Activated CD4-positive, alpha-beta T cell treated with anti-CD3 and anti-CD28 coated beads, Interleukin-2, amount 50 U/mL, for 48 hours (primary cell): ENCODE measurements at regions not wholly inside any gene's neighbourhood (a gene's known extent, or its start where the extent isn't known, plus 50 kb on each side); places are given as distances from the start of the nearest gene placed in this dataset.

Source experiments
- DNase-seq, 2 experiments: peaks; one replicate each; pipeline ENCODE4 v3.0.0-alpha.2; 2020

DNA sequence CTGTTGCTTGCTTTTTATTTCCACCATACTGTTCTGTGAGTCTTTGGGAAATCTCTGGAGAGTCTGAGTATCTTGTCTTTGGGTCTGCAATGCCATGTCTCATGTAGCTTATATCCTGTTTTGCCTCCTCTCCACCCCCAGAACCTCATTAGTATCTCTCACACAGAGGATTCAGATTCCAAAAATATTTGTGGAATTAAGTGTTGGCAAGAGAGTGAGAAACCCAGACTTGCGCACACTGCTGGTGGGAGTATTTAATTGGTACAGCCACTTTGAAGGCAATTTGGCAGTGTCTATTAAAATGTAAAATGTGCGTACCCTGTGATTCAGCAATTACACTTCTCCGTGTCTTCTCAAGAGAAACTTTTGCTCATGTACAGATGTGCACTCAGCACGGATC lies 68.6 kb downstream of the ZNF621 start:
- DNase-seq: no peak

DNA sequence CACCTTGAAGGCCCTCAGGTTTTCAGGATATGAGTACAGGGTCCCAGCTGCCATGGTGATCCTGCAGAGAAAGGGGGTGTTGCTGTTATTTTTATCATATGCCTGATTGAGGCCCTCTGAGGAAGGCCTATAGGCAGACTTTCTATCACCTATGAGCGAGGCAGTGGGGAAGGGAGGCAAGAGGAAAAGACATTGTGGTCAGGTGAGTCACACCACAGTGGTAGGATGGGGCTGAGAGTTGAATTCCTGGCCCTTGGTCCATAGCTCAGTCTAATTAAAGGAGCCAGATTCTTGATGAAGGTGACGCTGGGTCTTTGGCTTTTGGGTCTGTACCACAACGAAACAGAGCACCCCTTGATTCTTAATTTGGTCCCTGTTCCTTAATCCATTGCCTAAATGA lies 72.7 kb downstream of the ZNF621 start:
- DNase-seq: no peak

DNA sequence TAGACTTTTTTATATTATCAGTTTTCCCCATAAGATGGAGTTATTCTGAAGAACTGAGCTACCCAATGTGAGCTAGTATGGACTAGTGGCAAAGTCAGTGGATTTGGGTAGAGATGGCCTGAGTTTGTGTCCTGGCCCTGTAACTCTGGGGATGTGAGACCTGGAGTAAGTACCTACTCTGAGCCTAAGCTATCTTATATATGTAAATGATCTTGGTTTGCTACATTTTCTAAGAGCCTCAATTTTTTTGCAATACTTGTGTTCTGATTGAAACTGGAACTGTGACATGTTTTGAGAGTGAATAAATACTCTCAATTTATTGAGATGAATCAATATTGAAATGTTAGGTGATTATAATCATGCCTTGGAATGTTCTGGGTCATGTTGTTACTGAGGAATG lies 73.6 kb downstream of the ZNF621 start:
- DNase-seq: no peak

DNA sequence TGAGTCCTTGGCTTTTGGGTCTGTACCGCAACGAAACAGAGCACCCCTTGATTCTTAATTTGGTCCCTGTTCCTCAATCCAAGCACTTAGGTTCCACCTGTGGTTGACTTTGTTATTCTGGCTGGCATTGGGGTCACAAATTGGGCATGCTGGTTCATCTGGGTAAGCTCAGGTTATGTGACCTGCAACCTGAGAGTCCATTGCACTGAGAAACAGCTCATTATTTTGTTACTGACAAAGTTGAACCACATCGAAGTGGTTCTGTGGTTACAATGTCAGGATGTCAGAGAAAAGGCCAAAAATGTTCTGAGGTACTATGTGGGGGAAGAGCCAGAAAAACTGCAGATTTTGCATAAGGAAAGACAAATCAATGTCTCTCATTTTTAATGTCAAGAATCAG lies 74.2 kb downstream of the ZNF621 start:
- no peak for DNase-seq

DNA sequence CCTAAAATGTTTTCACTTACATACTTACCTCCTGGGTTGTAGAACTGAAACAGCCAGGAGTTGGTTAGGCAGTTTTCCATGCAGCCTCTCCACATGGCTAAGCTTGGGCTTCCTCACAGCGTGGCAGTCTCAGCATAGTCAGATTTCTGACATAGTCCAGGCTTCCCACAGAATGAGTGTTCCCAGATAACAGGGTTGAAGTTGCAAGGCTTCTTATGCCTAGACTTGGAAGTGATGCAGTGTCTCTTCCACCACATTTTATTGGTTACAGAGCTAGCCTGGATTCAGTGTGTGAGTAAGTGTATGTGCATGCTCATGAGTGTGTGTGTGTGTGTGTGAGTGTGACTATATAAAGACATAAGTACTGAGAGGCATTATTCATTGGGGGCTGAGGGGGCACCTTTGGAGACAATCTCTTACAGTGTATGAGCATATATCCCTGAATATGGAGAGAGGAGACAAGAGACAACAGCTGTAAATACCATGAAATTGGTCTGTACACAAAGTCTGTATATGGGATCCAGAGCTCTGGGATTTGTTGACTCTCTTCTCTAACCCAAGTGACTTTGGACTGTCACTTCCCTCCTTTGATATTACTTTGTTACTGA lies 78.1 kb downstream of the ZNF621 start:
- no peak for DNase-seq

DNA sequence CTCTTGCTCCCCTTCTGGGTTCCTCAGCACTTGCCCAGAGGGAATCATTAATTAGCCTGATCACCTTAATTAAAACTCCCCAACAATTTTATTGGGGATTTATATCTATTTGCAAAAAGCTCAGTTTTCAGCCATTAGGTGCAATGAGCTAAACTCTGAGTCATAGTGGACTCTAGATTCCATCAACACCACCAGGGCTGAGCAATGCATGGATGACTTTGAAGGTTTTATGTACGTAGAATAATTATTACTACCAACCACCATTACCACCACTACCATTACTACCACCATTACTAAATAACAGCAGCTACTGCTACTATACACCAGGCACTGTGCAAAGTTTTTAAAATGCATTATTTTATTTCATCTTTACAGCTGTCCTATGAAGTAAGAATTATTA lies 81.2 kb downstream of the ZNF621 start:
- no peak for DNase-seq

DNA sequence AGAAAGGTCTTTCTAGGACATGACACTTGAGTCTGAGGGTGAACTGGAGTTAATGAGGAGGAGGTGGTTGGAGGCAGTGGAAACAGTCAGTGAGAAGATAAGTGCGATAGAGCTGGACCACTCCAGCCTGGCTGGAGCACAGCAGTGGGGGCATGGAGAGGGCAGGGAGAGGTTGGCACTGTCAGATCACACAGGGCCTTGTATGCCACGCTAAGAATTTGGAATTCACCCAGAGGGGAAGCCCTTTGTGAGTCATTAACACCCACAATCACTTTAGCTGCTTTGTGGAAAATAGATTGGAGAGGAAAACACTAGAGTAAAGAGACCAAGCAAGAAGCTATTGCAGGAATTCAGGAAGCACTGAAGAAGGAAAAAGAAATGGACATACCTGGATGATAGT lies 83.3 kb downstream of the ZNF621 start:
- no peak for DNase-seq

DNA sequence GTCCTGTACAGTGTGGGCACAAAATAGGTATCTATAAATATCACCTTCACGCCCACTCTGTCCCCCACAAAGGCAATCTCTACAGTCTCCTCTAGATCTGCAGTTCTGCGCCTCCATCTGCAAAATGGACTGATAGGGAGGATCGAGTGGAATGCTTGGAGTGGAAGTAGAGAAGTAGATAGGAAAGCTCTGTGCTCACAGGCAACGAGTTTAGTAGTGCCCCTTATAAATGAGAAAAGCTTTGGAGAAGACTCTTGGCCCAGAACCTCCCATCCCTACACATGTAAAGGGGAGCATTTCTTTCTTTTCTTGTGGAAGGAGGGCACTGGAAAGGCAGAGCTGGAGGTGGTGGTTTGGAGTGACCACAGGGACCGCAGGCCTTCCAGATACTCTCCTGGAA lies 88.5 kb downstream of the ZNF621 start:
- DNase-seq: no peak

DNA sequence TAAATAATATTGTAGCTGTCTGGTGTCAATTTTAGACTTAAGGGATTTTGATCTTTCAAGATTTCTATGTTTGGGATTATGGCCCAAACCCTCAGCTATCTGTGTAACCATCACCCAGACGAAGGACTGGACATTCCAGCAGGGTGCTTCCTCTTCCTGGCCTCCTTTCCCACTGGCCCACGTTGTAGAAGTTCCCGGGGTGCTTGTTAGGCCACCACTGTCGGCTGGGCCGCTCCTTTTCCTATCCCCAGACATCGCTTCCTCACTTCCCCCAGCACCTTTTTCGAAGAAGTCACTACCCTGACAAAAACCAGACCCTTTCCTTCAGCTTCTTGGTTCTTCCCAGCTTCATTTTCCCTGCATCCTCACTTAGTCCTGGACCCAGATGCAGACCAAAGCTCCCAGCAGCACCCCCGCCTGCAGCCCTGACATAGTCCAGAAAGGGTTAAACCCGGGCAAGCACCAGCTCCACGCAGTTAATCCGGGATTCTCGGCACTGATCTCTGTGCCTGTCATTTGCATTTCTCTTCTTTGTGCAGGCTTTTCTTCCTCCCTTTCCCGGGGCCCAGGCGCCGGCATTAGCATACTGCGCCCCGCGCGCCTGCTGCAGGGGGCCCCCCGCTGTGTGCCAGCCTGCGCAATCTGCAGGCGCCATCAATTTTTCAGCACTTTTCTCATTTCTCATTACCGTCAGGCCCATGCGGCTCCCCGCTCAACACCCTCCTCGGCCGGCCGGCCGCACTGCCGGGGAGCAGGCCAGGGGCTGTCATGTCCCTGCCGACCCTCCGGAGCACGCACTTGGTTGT lies 90.6 kb downstream of the ZNF621 start:
- no peak for DNase-seq

DNA sequence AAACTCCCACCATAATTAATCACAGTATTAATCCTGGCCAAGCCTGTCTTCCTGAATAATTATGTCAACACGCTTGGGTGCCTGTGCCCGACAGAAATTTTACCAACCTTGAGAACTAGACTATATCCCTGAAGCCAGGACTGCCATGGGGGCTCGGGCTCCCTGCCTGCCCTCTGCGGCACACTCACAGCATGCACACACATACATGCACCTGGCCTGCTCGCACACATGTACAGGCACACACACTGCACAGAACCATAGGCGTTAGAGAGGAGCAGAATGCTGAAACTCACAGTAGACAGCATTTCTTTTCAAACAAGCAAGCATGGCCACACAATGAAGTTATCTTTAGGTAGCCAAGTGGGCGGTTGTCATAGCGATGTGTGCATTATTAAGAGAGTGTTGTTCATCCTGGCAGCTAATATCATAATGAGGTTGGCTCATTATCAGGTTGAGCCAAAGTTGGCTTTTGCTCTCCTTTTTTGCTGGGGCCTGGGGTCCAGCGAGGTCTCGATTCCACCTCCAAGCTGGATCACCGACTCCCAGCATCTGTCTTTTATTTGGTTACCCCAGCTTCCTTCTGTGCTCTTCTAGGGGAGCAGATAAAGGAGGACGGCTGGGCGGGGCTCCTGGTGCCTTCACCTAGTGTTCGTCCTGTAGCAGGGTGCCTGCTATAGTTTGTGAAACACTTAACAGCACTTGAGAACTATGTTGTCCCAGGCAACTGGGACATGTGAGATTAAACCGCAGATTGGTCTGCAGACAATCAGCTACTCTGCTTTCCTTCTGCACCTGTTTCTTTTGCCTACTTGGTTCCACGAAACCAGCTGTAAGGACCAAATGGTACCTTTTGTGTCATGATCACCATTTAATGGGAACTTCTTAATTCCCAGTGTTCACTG lies 91.4 kb downstream of the ZNF621 start:
- no peak for DNase-seq

DNA sequence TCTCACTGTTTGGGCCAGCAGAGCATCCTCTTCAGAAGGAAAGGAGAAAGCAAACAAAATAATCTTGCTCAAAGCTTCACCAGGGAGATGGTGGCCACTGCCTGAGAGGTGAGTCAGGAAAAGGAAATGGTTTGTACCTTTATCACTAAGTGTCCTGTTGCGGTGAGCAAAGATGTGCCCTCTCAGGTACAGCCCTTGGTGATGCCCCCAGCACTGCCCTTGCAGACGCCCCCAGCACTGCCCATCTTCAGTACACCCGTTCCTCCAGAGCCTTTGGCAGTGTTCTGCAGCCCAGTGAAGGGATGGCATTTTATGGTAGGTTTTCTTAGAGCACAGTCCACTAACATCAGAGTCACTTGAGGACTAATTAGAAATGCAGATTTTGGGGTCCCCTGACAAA lies 92.3 kb downstream of the ZNF621 start:
- no peak for DNase-seq

DNA sequence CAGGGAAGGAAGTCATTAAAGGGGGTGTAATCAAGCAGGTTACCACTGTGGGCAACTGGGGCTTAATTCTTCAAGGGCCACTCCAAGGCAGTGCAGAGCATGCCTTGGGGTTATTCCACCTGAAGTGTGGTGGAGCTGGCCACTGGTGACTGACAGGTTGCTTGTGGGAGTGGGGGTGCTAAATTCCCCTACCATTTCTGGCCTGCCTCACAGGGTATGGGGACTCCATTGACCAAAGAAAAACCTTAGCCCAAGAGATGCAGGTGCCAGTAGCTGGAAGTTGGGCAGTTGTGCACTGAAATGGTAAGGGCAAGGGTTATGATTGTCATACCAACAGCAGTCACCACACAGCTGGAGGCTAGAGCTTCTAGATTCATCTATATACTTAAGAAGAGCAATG lies 93.4 kb downstream of the ZNF621 start:
- DNase-seq: no peak

DNA sequence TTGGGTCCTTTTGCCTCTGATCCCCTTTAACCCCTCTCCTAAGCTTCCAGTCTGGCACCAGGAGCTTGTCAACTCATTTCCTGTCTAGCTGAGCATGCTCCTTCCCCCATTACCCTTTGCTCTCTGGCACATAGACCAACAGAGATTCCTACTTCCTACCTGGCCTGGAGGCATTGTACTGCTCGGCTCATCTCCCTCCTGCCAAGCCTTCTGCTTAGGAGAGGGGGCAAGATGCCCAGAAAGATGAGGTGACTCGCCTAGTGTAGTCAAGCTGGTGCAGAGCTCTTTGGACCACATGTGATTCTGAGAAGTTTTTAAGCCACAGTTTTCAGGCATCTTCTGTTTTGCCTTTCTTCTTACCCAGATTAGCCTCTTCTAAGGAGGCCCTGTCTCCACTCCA lies 95.4 kb downstream of the ZNF621 start:
- no peak for DNase-seq

DNA sequence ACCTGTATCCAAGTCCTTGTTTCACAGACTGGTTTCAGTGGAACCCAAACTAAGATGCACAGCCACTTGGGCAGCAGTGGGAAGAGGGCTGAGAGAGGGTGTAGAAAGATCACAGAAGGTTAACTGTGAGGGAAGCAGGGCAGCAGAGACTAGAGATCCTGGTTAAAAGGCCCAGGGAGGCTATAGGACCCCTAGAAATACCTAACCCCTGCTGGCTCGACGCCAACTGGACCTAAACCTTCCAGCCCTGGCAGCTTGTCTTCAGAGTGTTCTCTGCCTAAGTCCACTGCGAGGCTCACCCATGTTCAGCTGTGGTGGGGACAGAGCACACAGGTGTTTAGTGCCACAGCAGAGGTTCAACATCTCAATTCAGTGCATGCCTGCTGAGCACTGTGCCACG lies 96.5 kb downstream of the ZNF621 start:
- DNase-seq: no peak

DNA sequence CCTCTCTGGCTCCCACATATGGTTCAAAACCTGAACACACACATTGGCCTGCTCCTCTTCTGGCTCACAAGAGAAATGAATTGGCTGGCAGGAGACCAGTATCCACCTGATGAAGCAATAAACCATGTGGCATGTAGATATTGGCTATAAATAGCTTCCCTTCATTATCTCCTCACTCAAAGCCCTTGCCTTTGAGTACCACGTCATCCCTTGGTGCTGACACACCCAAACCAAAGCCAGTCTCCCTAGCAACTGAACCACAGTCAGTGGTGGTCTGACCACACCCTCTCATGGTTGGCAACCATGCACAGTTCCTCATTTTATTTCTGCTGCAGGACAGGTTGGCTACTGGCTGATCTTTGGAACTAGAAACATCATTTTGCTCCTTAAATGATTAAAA lies 98.8 kb downstream of the ZNF621 start:
- no peak for DNase-seq

DNA sequence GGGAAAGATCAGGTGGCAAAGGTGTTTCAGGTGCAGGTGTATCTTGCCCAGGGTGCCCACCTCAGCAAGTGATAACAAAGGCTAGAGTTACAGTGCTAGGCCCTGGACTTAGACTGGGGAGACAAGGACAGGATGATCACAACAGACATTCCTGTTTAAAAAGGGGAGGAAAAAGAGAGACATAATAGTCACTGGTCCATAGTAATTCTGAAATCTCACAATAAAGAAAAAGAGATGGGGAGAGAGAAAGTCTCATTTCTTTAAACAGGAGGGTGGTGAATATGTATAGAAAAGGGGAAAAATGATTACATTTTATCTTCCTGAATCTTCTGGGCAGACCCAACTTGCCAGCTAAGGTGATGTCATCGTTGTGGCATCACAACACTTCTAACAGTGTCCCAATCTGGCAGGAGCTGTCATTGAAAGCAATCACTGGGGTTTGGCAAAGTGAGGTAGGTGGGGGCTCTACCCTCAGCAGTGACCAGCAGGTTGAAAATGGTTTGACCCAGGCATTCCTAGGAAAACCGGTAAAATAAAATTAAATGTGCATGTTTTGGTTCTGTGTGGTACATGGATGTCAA lies 99.5 kb downstream of the ZNF621 start:
- no peak for DNase-seq

DNA sequence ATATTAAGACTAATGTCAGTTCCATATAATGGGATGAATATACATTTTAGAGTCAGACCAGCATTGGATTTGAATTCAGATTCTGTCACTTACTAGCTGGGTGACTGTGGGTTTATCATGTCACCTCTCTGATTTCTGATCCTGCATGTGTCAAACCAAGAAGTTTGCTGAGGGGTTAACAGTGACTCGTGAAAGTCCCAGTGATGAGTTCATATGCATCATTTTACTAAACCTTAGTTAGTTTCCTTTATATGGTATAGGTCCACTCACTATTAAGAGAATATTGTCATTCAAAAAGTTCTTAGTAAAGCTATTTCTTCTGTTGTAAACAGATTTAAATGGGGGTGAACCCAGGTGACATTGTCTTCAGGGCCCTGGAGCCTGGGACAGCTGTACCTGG lies 102.3 kb downstream of the ZNF621 start:
- no peak for DNase-seq

DNA sequence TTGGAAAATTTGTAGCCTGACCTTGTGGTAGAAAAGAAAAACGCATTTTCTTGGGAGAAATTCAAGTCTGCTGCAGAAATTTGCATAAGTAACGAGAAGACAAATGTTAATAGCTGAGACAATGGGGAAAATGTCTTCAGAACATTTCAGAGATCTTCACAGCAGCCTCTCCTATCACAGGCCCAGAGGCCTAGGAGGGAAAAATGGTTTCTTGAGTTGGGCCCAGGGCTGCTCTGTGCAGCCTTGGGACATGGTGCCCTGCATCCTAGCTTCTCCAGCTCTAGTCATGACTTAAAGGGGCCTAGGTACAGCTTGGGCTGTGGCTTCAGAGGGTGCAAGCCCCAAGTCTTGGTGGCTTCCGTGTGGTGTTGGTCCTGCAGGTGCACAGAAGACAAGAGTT lies 104.2 kb downstream of the ZNF621 start:
- DNase-seq: no peak

DNA sequence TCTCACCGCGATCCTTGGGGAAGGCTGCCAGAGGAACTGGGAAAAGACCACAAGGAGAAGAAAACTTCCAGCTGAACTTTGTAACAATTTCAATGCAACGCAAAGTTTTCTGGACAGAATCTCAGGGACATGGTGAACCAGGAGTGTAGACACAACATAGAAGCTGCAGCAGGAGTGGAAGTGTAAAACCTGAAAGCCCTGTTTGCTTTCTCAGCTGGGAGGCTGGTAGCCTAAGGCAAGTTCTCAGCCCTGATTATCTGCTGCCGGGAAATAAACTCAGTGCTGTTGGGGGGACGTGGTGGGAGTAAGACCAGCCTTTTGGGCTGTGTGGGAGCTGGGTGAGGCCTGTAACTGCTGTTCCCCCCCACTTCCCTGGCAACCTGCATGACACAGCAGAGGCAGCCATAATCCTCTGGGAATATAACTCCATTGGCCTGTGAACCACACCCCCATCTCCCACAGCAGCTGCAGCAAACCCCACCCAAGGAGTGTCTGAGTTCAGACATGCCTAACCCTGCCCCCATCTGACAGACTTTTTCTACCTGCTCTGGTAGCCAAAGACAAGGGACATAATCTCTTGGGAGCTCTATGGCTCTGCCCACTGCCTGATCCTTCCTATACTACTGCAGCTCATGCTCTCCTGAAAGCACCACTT lies 106.7 kb downstream of the ZNF621 start:
- no peak for DNase-seq

DNA sequence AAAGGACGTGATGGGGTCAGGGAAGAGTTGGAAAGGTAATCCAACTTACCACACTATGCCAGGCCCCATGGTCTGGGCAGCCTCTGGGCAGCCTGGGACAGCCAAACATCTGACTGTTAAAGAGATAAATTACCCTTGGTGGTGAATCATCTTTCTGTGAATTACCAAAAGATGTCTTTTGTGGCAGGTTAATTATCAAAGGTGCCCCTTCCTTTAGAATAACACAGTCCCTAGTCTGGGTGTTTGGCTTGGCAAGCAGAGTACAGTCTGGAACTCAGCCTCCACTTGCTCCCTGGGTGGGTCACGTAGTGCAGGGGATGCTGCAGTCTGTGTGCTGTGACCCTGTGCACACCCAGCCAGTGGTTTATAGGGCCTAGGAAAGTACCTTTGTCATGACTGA lies 113.1 kb downstream of the ZNF621 start:
- no peak for DNase-seq

DNA sequence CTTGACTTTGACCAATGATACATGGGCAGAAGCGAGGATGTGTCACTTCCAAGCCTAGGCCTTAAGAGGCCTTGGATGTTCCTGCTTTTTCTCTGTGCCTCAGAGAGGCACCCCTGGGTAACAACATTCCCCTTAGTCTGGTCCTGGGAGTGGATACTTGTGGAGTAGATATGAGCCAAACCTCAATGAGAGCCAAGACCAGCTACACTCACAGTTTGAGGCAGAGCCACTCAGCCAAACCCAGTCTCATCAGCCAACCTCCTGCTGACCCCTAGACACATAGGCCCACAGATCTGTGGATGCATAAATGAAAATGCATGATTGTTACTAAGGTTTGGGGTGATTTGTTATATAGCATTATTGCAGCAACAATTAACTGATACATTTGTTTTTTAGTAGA lies 114.2 kb downstream of the ZNF621 start:
- no peak for DNase-seq

DNA sequence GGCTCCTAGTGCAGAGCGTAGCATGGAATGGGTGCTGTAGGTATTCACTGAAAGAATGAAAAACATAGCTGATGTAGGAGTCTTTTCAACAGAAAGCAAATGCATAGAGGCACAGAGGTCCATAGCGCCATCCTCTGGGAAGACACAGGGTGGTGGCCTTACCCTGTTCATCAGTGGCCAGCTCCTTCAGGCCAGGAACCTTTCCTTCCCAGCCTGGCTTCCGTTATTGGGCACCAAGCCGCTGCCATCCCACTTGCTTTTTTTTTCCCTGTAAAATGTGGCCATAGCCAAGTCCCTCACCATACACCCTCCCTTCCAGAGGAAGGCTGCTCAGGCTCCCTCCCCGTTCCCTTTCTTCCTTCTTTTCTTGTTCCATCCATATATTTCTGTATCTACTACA lies 118.1 kb downstream of the ZNF621 start:
- DNase-seq: no peak

DNA sequence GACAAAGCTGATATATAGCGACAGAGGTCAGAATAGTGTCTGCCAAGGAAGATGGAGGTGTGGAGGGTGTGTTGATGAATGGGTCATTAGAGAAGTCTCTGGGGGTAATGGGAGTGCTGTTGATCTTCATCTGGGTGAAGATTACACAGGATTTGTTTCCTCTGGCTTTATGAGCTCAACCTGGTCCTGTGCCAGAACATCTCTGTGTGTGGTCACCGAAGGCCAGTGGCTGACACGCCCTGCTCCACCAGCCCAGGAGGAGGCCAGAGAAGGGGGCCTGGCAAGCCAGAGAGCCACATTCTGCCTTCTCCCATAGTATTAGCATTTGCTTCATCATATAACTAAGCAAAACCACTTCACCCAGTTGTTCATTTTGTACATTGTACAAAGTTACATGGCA lies 121.1 kb downstream of the ZNF621 start:
- no peak for DNase-seq
